Prostate gland (tissue), 2 donors: ENCODE measurements at regions not wholly inside any gene's neighbourhood (a gene's known extent, or its start where the extent isn't known, plus 50 kb on each side); places are given as distances from the start of the nearest gene placed in this dataset.

Source experiments
- POLR2AphosphoS5 ChIP-seq: sonication (generic); formaldehyde crosslinking; IDR thresholded peaks from one replicate; pipeline ENCODE4 v1.6.1; 2017; ENCODE audit warnings: antibody characterized with exemption
- TF ChIP-seq, protein P1 (sequence below), 4 experiments: fragments of 200-600 bp in 2 of 4; fragments of 450-650 bp in 2 of 4; sonication (generic) in 2 of 4; IDR thresholded peaks; 1 replicate in 3 of 4; 2 replicates in 1 of 4; pipeline ENCODE4 v1.5.1; 2016 to 2019; ENCODE audit warnings: antibody characterized with exemption in 4 of 4, mild to moderate bottlenecking in 2 of 4, moderate library complexity in 2 of 4

DNA sequence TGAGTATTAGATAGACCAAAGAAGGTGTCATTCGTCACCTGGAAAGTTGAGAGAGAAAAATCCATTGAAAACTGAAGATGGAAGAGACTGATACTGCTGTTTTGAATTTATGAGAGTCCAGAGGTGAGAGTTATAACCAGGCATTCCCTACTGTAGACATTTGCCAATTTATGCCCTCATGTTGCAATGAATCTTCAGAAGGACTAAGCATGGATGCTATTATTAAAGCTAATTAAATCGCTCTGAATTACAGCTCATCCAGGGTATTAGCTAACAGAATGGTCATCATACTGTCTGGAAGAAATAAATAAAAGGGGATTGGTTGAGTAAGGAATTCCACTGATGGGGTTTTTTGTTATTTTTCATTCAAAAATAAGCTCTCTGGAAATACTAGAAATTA lies 101.6 kb upstream of the PLPP4 start:
- TF ChIP-seq, protein P1, sequence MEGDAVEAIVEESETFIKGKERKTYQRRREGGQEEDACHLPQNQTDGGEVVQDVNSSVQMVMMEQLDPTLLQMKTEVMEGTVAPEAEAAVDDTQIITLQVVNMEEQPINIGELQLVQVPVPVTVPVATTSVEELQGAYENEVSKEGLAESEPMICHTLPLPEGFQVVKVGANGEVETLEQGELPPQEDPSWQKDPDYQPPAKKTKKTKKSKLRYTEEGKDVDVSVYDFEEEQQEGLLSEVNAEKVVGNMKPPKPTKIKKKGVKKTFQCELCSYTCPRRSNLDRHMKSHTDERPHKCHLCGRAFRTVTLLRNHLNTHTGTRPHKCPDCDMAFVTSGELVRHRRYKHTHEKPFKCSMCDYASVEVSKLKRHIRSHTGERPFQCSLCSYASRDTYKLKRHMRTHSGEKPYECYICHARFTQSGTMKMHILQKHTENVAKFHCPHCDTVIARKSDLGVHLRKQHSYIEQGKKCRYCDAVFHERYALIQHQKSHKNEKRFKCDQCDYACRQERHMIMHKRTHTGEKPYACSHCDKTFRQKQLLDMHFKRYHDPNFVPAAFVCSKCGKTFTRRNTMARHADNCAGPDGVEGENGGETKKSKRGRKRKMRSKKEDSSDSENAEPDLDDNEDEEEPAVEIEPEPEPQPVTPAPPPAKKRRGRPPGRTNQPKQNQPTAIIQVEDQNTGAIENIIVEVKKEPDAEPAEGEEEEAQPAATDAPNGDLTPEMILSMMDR (IDR thresholded peaks at IDR 0.05) = no peak
- no peak for TF ChIP-seq POLR2AphosphoS5
